NCI-H1105 (cell line): ENCODE measurements at regions not wholly inside any gene's neighbourhood (a gene's known extent, or its start where the extent isn't known, plus 50 kb on each side); places are given as distances from the start of the nearest gene placed in this dataset.
"Not testable (repeated sequence)": the region's sequence is repeated elsewhere in the genome, so short reads cannot be mapped to it uniquely, and the experiment has no call there.

Experiments used
- DNase-seq: peaks from one replicate; lab custom pipeline; 2025; lab: John Stamatoyannopoulos, UW

- DNase-seq, result no peak
Measured at GRCh38 chr4:148649652-148650331, 207.6 kb upstream of the NR3C2 start.

DNA sequence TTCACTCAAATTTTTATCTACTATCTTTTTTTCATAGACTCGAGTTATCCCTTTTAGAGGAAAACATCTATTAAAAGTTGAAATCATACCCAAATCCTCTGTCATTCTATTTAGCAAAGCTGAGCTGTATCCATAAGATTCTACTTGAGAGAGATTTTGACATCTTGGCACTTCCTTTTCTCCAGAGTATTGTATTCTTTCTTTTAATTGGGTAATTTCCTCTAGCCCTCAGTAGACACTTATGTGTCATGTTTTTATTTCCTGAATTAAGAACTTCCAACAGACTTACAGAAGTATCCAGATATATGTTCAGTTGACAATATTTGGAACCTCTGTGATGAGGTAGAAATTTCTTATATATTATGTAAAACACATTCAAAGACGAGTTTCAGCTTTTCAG, 201.6 kb upstream of the NR3C2 start:
- no peak for DNase-seq

DNA sequence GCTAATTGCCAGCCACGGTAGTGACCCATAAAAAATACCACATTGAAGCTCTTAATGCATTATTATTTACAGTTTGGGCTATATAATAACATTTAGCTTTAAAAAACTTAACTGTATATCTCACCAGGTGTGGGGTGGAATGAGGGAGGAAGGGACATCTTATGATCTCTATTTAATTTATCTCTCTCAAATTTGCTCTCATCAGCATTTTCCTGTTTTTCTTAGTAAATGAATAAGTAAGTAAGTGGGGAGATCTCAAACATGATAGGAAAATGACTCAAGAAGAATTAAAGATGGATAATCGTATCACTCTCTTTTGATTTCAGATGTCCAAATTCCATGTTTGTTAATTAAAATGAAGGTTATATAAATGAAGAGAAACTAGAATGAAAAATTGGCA, 200.7 kb upstream of the NR3C2 start:
- DNase-seq, result no peak

DNA sequence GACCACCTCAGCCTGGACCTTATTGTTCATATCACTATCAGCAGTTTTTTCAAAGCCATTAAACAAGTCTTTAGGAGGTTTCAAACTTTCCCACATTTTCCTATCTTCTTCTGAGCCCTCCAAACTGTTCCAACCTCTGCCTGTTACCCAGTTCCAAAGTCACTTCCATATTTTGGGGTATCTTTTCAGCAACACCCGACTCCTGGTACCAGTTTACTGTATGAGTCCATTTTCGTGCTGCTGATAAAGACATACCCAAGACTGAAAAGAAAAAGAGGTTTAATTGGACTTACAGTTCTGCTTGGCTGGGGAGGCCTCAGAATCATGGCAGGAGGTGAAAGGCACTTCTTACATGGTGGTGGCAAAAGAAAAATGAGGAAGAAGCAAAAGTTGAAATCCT, 195.9 kb upstream of the NR3C2 start:
- not testable (repeated sequence) for DNase-seq

DNA sequence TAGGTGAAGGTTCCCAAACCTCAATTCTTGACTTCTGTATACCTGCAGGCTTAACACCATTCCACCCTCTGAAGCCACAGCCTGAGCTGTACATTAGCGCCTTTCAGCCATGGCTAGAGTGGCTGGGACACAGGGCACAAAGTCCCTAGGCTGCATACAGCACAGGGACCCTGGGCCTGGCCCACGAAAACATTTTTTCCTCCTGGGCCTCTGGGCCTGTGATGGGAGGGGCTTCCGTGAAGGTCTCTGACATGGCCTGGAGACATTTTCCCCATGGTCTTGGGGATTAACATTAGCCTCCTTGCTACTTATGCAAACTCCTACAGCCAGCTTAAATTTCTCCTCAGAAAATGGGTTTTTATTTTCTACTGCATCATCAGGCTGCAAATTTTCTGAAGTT, 195.2 kb upstream of the NR3C2 start:
- DNase-seq, result not testable (repeated sequence)

DNA sequence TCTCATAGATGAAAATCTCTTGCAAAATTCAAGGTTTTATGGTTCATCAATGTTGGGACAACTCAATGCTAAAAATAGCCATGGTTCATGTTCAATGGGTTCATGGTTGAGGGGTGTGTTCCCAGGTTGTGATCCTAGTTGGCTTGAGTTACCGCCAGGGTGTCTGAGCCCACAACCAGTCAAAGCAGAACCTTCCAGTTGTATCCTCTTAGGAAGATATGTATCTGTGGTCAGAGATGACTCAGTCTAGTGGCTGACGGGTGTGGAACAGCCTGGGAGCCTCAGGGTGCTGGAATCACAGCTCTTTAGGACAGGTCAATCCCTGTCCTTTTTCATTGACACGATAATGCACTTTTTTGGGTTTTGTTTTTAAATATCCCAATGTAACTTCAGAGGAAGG, 192.3 kb upstream of the NR3C2 start:
- DNase-seq, result no peak

DNA sequence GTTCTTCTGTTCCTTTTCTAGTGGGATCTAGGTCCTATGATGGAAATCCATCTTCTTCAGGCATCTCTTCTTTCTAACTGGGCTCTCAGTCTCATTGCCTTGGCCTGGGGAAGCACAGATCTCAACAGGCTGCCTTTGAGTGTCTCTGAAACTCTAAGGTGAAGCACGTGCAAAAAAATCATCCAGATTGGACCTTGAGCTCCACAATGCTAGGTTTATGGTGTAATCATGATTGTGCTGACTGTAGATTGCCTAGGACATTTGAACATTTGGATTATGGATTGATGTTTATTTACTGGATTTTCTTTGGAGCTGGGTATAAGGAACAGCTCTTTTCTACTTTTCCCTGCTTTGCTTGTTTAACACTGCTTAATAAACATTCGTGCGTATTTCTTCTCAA, 191.5 kb upstream of the NR3C2 start:
- DNase-seq, result no peak

GRCh38 chr4:148632476-148632875, 190.3 kb upstream of the NR3C2 start:
- DNase-seq, result no peak

DNA sequence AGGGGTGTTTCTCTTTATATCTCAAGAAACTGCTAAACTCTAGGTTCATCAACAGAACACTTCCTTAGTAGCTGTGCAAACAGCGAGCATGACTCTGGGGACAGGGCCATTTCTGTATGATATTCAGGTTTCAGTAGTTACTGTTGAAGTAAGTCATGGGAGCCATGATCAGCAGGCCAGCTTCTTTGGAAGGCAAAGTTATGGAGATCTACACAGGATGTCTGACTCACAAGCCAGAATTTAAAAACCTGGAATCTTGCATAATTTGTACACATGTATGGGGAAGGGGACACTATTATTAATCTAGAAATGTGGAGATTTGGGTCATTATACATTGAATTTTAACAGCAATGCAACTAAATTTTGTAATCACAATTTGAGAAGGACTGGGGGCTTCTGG, 187.8 kb upstream of the NR3C2 start:
- no peak for DNase-seq

- DNase-seq, result no peak
Measured at GRCh38 chr4:148618856-148619255, 176.6 kb upstream of the NR3C2 start.

DNA sequence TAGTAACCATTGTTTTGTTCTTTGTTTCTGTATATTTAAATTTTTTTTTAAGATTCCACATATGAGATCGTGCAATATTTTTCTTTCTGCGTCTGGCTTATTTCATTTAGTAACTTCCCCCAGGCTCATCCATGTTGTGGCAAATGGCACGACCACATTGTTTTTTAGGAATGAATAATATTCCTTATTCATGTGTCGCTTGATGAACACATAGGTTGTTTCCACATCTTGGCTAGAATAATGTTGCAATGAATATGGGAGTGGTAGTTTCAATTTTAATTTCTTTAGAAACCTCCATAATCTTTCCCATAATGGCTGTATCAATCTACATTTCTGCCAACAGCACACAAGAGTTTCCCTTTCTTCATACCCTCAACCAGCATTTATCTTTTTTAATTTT, 166.8 kb upstream of the NR3C2 start:
- no peak for DNase-seq

GRCh38 chr4:148598418-148599207, 156.4 kb upstream of the NR3C2 start:
- DNase-seq, result not testable (repeated sequence)

GRCh38 chr4:148589182-148589581, 147.0 kb upstream of the NR3C2 start:
- DNase-seq, result no peak

GRCh38 chr4:148575577-148575976, 133.4 kb upstream of the NR3C2 start:
- no peak for DNase-seq

DNA sequence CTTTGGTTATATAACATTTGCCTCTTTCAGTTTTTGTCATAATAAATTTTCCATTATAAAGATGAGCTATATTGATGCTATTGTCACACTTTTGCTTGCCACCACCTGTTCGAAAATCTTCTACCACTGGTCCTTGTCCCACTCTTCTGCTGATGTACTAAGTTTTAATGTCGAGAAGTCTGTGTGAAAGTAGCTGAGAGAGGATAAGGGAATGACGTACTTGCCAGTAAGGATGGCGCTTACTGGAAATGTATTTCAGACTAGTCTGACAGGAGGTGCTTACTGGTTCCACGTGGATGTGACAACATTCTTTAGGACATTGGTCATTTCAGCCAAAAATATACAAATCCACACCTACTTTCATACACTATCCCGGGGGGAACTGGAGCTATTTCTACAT, 132.7 kb upstream of the NR3C2 start:
- no peak for DNase-seq

DNA sequence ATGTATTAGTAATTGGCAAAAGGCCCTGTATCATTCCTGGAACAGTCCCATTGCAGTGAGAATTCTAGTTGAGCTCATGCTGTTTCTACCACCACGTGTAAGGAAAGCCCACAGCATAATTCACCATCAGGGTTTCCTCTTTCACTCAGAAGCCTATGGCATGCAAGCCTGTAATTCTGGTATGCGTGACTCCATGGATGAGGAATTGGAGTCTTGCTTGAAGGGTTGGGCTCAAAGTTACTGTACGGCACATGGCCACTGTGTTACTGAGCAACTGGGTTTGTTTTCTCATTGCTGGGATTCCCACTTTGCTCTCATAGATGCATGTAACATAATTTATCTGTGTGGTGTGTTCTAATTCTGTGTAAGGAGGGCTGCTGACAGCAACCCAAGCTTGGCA, 132.3 kb upstream of the NR3C2 start:
- DNase-seq, result no peak

GRCh38 chr4:148574066-148574465, 131.9 kb upstream of the NR3C2 start:
- no peak for DNase-seq

DNA sequence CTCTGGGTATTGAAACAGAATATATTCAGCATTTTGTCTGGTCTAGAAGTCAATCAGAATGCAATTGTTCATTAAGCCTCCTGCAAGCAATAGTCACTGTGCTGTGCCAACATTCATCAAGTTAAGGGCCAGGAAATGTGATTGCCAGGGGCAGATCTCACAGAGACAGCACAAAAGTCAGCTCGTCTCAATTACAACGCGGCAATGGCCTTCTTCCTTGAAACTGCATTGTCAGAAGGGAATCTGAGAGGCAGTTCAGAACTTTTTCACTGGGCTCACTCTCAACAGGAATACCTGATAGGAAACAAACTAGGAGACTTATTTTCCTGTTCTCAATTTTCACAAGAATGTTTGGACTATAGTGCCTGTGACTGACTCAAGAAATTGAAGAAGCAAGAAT, 131.1 kb upstream of the NR3C2 start:
- no peak for DNase-seq

GRCh38 chr4:148565801-148566200, 123.6 kb upstream of the NR3C2 start:
- DNase-seq, result no peak

DNA sequence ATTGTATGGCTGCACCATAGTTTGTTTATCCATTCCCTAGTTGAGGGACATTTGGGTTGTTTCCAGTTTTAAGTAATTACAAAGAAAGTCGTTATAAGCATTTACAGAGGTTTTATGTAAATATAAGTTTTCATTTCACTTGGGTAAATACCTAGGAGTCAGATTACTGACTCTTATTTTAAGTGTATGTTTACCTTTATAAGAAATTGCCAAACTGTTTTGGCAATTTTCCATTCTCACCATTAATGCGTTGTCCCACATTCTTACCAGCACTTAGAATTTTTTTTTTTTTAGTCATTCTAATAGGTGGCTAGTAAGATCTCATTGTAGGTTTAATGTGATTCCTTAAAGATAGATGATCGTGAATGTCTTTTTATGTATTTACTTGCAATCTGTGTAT, 121.5 kb upstream of the NR3C2 start:
- peak; percentile 14 for DNase-seq

GRCh38 chr4:148561467-148561866, 119.3 kb upstream of the NR3C2 start:
- DNase-seq, result no peak

GRCh38 chr4:148557793-148558192, 115.6 kb upstream of the NR3C2 start:
- no peak for DNase-seq

DNA sequence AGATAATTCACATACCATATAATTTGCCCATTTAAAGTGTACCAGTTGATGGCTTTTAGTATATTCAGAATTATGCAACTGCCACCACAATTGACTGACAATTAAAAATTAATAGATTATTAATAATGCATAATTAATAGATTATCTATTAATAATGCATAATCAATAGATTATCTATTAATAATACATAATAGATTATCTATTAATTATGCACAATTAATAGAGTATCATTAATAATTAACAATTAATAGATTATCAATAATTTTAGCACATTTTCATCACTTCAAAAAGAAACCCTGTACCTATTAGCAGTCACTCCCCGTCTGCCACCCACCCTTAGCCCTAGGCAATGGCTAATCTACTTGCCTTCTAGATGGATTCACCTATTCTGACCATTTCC, 108.6 kb upstream of the NR3C2 start:
- DNase-seq, result no peak
